Brain microvascular endothelial cell (primary cell): ENCODE measurements at regions not wholly inside any gene's neighbourhood (a gene's known extent, or its start where the extent isn't known, plus 50 kb on each side); places are given as distances from the start of the nearest gene placed in this dataset.

ENCODE experiments used
- DNase-seq: peaks from one replicate; pipeline ENCODE4 v3.0.0-alpha.2; 2020
- H3K27ac ChIP-seq: fragments of 250-450 bp; sonication (Bioruptor Pico); 2 replicates; pipeline ENCODE4 v1.5.1; 2020; ENCODE audit warnings: mild to moderate bottlenecking, moderate library complexity
- H3K27me3 ChIP-seq: fragments of 250-450 bp; sonication (Bioruptor Pico); replicated peaks from 2 replicates; pipeline ENCODE4 v1.5.1; 2020; ENCODE audit warnings: mild to moderate bottlenecking
- H3K36me3 ChIP-seq: fragments of 250-450 bp; sonication (Bioruptor Pico); replicated peaks from 2 replicates; pipeline ENCODE4 v1.5.1; 2020; ENCODE audit warnings: mild to moderate bottlenecking
- H3K4me3 ChIP-seq: 2 replicates; pipeline ENCODE4 v1.5.1; 2011; ENCODE audit warnings: low read depth, mild to moderate bottlenecking, control low read depth, low read length, moderate library complexity
- CTCF ChIP-seq: IDR thresholded peaks from 2 replicates; pipeline ENCODE4 v1.5.1; 2011; ENCODE audit warnings: low read depth, mild to moderate bottlenecking, moderate library complexity, low read length, control low read depth, inconsistent platforms; ENCODE audit errors: missing control alignments
- in situ Hi-C: cut with HindIII; loops from 2 replicates; pipeline ENCODE4 v1.10.0; 2017; ENCODE audit warnings: low sequenced_read_pairs, low pct_ligation_motif_present

- no peaks in the 10 kb centered on the region for H3K27me3 ChIP-seq
- TF ChIP-seq CTCF, result no peak
- no peak for DNase-seq
- in situ Hi-C loops, result no loop called here
- H3K4me3 ChIP-seq, result no peak overlapping the region
- H3K27ac ChIP-seq, result no peak overlapping the region
- no peaks in the 10 kb centered on the region for H3K36me3 ChIP-seq
Observed at GRCh38 chr22:48307931-48308330, 1519.7 kb downstream of the BRD1 start.

- no peak overlapping the region for H3K4me3 ChIP-seq
- in situ Hi-C loops, result no loop called here
- no peaks in the 10 kb centered on the region for H3K36me3 ChIP-seq
- TF ChIP-seq CTCF, result no peak
- no peak for DNase-seq
- no peak overlapping the region for H3K27ac ChIP-seq
- no peaks in the 10 kb centered on the region for H3K27me3 ChIP-seq
Observed at GRCh38 chr22:48306785-48307510, 1520.7 kb downstream of the BRD1 start.

- Histone ChIP-seq H3K4me3 (no peak overlapping the region), H3K27me3 (no peaks in the 10 kb centered on the region), H3K36me3 (no peaks in the 10 kb centered on the region), H3K27ac (no peak overlapping the region)
- no peak for TF ChIP-seq CTCF
- no peak for DNase-seq
- in situ Hi-C loops, result no loop called here
Observed at GRCh38 chr22:48306284-48306683, 1521.4 kb downstream of the BRD1 start.

- TF ChIP-seq CTCF, result no peak
- no peak overlapping the region for H3K4me3 ChIP-seq
- H3K36me3 ChIP-seq, result no peaks in the 10 kb centered on the region
- DNase-seq, result no peak
- no peaks in the 10 kb centered on the region for H3K27me3 ChIP-seq
- in situ Hi-C loops, result no loop called here
- no peak overlapping the region for H3K27ac ChIP-seq
Observed at GRCh38 chr22:48305726-48306235, 1521.9 kb downstream of the BRD1 start.

GRCh38 chr22:48303369-48303725 is 1524.3 kb downstream of the BRD1 start:
- no peak for DNase-seq
- TF ChIP-seq CTCF, result no peak
- Histone ChIP-seq H3K4me3 (no peak overlapping the region), H3K36me3 (no peaks in the 10 kb centered on the region), H3K27me3 (no peaks in the 10 kb centered on the region), H3K27ac (no peak overlapping the region)
- in situ Hi-C loops, result no loop called here

GRCh38 chr22:48302657-48303368 is 1524.9 kb downstream of the BRD1 start:
- no peaks in the 10 kb centered on the region for H3K36me3 ChIP-seq
- no peak for DNase-seq
- H3K4me3 ChIP-seq, result no peak overlapping the region
- in situ Hi-C loops, result no loop called here
- no peaks in the 10 kb centered on the region for H3K27me3 ChIP-seq
- no peak for TF ChIP-seq CTCF
- no peak overlapping the region for H3K27ac ChIP-seq
